ENCODE measurements at regions not wholly inside any gene's neighbourhood (a gene's known extent, or its start where the extent isn't known, plus 50 kb on each side); places are given as distances from the start of the nearest gene placed in this dataset.

- intact Hi-C loops (cut with DNase I), result no loop called here
- H3K36me3 ChIP-seq (ENCODE audit: control insufficient read depth in 1 of 2, insufficient read depth in 2 of 2, low read length in 1 of 2), result no peaks in the 10 kb centered on the region
- H3K4me3 ChIP-seq (ENCODE audit: low read length in 2 of 2), result no peak overlapping the region
- H3K9me3 ChIP-seq (ENCODE audit: control insufficient read depth, low read length), result no peaks in the 10 kb centered on the region
- 40 to 42% methylated on average over 6 of the region's 6 CpGs for WGBS, 2 donors
- ATAC-seq (ENCODE audit: low FRiP score), result no peak
- H3K27me3 ChIP-seq (ENCODE audit: control insufficient read depth in 1 of 2, insufficient read depth in 2 of 2, low read length in 1 of 2), result no peaks in the 10 kb centered on the region
- H3K27ac ChIP-seq (ENCODE audit: low read depth in 1 of 2, low read length in 2 of 2), result no peak overlapping the region
- DNase-seq, result no peak
- H3K4me1 ChIP-seq (ENCODE audit: control insufficient read depth in 1 of 2, insufficient read depth in 2 of 2, low read length in 2 of 2), result no peaks in the 10 kb centered on the region
Observed at GRCh38 chr6:10048370-10049297, 366.2 kb downstream of the TFAP2A start.

GRCh38 chr6:10042280-10042679 is 372.6 kb downstream of the TFAP2A start:
- H3K27me3 ChIP-seq (ENCODE audit: control insufficient read depth in 1 of 2, insufficient read depth in 2 of 2, low read length in 1 of 2), result no peaks in the 10 kb centered on the region
- no peak for ATAC-seq (ENCODE audit: low FRiP score)
- 70 to 72% methylated on average over 4 of the region's 4 CpGs for WGBS, 2 donors
- H3K36me3 ChIP-seq (ENCODE audit: control insufficient read depth in 1 of 2, insufficient read depth in 2 of 2, low read length in 1 of 2), result no peaks in the 10 kb centered on the region
- DNase-seq, result no peak
- H3K4me1 ChIP-seq (ENCODE audit: control insufficient read depth in 1 of 2, insufficient read depth in 2 of 2, low read length in 2 of 2), result no peaks in the 10 kb centered on the region
- H3K4me3 ChIP-seq (ENCODE audit: low read length in 2 of 2), result no peak overlapping the region
- intact Hi-C loops (cut with DNase I), result no loop called here
- peaks cover 5% of the 10 kb centered on the region for H3K9me3 ChIP-seq (ENCODE audit: control insufficient read depth, low read length)
- H3K27ac ChIP-seq (ENCODE audit: low read depth in 1 of 2, low read length in 2 of 2), result no peak overlapping the region

GRCh38 chr6:10033223-10033829 is 381.5 kb downstream of the TFAP2A start:
- no peaks in the 10 kb centered on the region for H3K36me3 ChIP-seq (ENCODE audit: control insufficient read depth in 1 of 2, insufficient read depth in 2 of 2, low read length in 1 of 2)
- no peak overlapping the region for H3K4me3 ChIP-seq (ENCODE audit: low read length in 2 of 2)
- no peaks in the 10 kb centered on the region for H3K4me1 ChIP-seq (ENCODE audit: control insufficient read depth in 1 of 2, insufficient read depth in 2 of 2, low read length in 2 of 2)
- no peak for DNase-seq
- no peaks in the 10 kb centered on the region for H3K27me3 ChIP-seq (ENCODE audit: control insufficient read depth in 1 of 2, insufficient read depth in 2 of 2, low read length in 1 of 2)
- no peaks in the 10 kb centered on the region for H3K9me3 ChIP-seq (ENCODE audit: control insufficient read depth, low read length)
- H3K27ac ChIP-seq (ENCODE audit: low read depth in 1 of 2, low read length in 2 of 2), result no peak overlapping the region
- WGBS, 2 donors, result 35 to 47% methylated on average over 10 of the region's 10 CpGs
- no peak for ATAC-seq (ENCODE audit: low FRiP score)
- intact Hi-C loops (cut with DNase I), result no loop called here

GRCh38 chr6:10031617-10032016 is 383.3 kb downstream of the TFAP2A start:
- no peaks in the 10 kb centered on the region for H3K9me3 ChIP-seq (ENCODE audit: control insufficient read depth, low read length)
- no peaks in the 10 kb centered on the region for H3K4me1 ChIP-seq (ENCODE audit: control insufficient read depth in 1 of 2, insufficient read depth in 2 of 2, low read length in 2 of 2)
- H3K36me3 ChIP-seq (ENCODE audit: control insufficient read depth in 1 of 2, insufficient read depth in 2 of 2, low read length in 1 of 2), result no peaks in the 10 kb centered on the region
- DNase-seq (no peak), ATAC-seq (ENCODE audit: low FRiP score) (no peak)
- WGBS, 2 donors, result 75 to 83% methylated on average over 2 of the region's 2 CpGs
- no peak overlapping the region for H3K27ac ChIP-seq (ENCODE audit: low read depth in 1 of 2, low read length in 2 of 2)
- H3K4me3 ChIP-seq (ENCODE audit: low read length in 2 of 2), result no peak overlapping the region
- intact Hi-C loops (cut with DNase I), result no loop called here
- no peaks in the 10 kb centered on the region for H3K27me3 ChIP-seq (ENCODE audit: control insufficient read depth in 1 of 2, insufficient read depth in 2 of 2, low read length in 1 of 2)

- H3K36me3 ChIP-seq (ENCODE audit: control insufficient read depth in 1 of 2, insufficient read depth in 2 of 2, low read length in 1 of 2), result no peaks in the 10 kb centered on the region
- H3K4me3 ChIP-seq (ENCODE audit: low read length in 2 of 2), result no peak overlapping the region
- no peaks in the 10 kb centered on the region for H3K9me3 ChIP-seq (ENCODE audit: control insufficient read depth, low read length)
- H3K27ac ChIP-seq (ENCODE audit: low read depth in 1 of 2, low read length in 2 of 2), result no peak overlapping the region
- WGBS, 2 donors, result 73 to 77% methylated on average over 8 of the region's 8 CpGs
- intact Hi-C loops (cut with DNase I), result no loop called here
- ATAC-seq (ENCODE audit: low FRiP score) (no peak), DNase-seq (no peak)
- no peaks in the 10 kb centered on the region for H3K27me3 ChIP-seq (ENCODE audit: control insufficient read depth in 1 of 2, insufficient read depth in 2 of 2, low read length in 1 of 2)
- no peaks in the 10 kb centered on the region for H3K4me1 ChIP-seq (ENCODE audit: control insufficient read depth in 1 of 2, insufficient read depth in 2 of 2, low read length in 2 of 2)
Observed at GRCh38 chr6:10030942-10031537, 383.8 kb downstream of the TFAP2A start.

- no peaks in the 10 kb centered on the region for H3K36me3 ChIP-seq (ENCODE audit: control insufficient read depth in 1 of 2, insufficient read depth in 2 of 2, low read length in 1 of 2)
- H3K9me3 ChIP-seq (ENCODE audit: control insufficient read depth, low read length), result no peaks in the 10 kb centered on the region
- no peak overlapping the region for H3K27ac ChIP-seq (ENCODE audit: low read depth in 1 of 2, low read length in 2 of 2)
- H3K4me3 ChIP-seq (ENCODE audit: low read length in 2 of 2), result no peak overlapping the region
- H3K4me1 ChIP-seq (ENCODE audit: control insufficient read depth in 1 of 2, insufficient read depth in 2 of 2, low read length in 2 of 2), result no peaks in the 10 kb centered on the region
- no peak for ATAC-seq (ENCODE audit: low FRiP score)
- DNase-seq, result no peak
- H3K27me3 ChIP-seq (ENCODE audit: control insufficient read depth in 1 of 2, insufficient read depth in 2 of 2, low read length in 1 of 2), result no peaks in the 10 kb centered on the region
- intact Hi-C loops (cut with DNase I), result loop anchor here in 1 of 2 donors (10.0 kb wide), 1 partner anchor 407 kb away; no protein-coding TSS in a partner anchor
- 6 to 13% methylated on average over 4 of the region's 4 CpGs for WGBS, 2 donors
Observed at GRCh38 chr6:10028222-10028621, 386.7 kb downstream of the TFAP2A start.

- H3K27me3 ChIP-seq (ENCODE audit: control insufficient read depth in 1 of 2, insufficient read depth in 2 of 2, low read length in 1 of 2), result no peaks in the 10 kb centered on the region
- H3K4me3 ChIP-seq (ENCODE audit: low read length in 2 of 2), result no peak overlapping the region
- WGBS, 2 donors, result 88 to 89% methylated on average over 3 of the region's 3 CpGs
- peaks cover 1% of the 10 kb centered on the region for H3K9me3 ChIP-seq (ENCODE audit: control insufficient read depth, low read length)
- intact Hi-C loops (cut with DNase I), result loop anchor here in 1 of 2 donors (10.0 kb wide), 1 partner anchor 415 kb away; no protein-coding TSS in a partner anchor
- no peak overlapping the region for H3K27ac ChIP-seq (ENCODE audit: low read depth in 1 of 2, low read length in 2 of 2)
- no peaks in the 10 kb centered on the region for H3K4me1 ChIP-seq (ENCODE audit: control insufficient read depth in 1 of 2, insufficient read depth in 2 of 2, low read length in 2 of 2)
- H3K36me3 ChIP-seq (ENCODE audit: control insufficient read depth in 1 of 2, insufficient read depth in 2 of 2, low read length in 1 of 2), result no peaks in the 10 kb centered on the region
- ATAC-seq (ENCODE audit: low FRiP score) (no peak), DNase-seq (no peak)
Observed at GRCh38 chr6:10019851-10020250, 395.0 kb downstream of the TFAP2A start.

GRCh38 chr6:10014557-10014956 is 400.3 kb downstream of the TFAP2A start:
- DNase-seq (no peak), ATAC-seq (ENCODE audit: low FRiP score) (no peak)
- no peaks in the 10 kb centered on the region for H3K27me3 ChIP-seq (ENCODE audit: control insufficient read depth in 1 of 2, insufficient read depth in 2 of 2, low read length in 1 of 2)
- H3K27ac ChIP-seq (ENCODE audit: low read depth in 1 of 2, low read length in 2 of 2), result no peak overlapping the region
- H3K9me3 ChIP-seq (ENCODE audit: control insufficient read depth, low read length), result peaks cover 1% of the 10 kb centered on the region
- H3K4me3 ChIP-seq (ENCODE audit: low read length in 2 of 2), result no peak overlapping the region
- H3K36me3 ChIP-seq (ENCODE audit: control insufficient read depth in 1 of 2, insufficient read depth in 2 of 2, low read length in 1 of 2), result no peaks in the 10 kb centered on the region
- intact Hi-C loops (cut with DNase I), result no loop called here
- 42 to 43% methylated on average over 5 of the region's 5 CpGs for WGBS, 2 donors
- no peaks in the 10 kb centered on the region for H3K4me1 ChIP-seq (ENCODE audit: control insufficient read depth in 1 of 2, insufficient read depth in 2 of 2, low read length in 2 of 2)
